ENCODE measurements at regions not wholly inside any gene's neighbourhood (a gene's known extent, or its start where the extent isn't known, plus 50 kb on each side); places are given as distances from the start of the nearest gene placed in this dataset.

GRCh38 chr1:111063595-111063994 lies 76.3 kb downstream of the DRAM2 start:
- intact Hi-C loops (cut with micrococcal nuclease; ENCODE audit: unreplicated experiment) = no loop called here

GRCh38 chr1:111062624-111063023 lies 77.3 kb downstream of the DRAM2 start:
- H3F3A ChIP-seq (ENCODE audit: insufficient read depth, low read depth) = peaks cover 7% of the 10 kb centered on the region; the same call in 1 of the 2 replicates
- no peaks in the 10 kb centered on the region for H3K9me2 ChIP-seq (ENCODE audit: insufficient read depth)
- peaks cover 23% of the 10 kb centered on the region for H3K4me1 ChIP-seq (replicated peaks; ENCODE audit: insufficient read depth)
- no peaks in the 10 kb centered on the region for H3K79me2 ChIP-seq (ENCODE audit: low read depth)
- ChIA-PET CTCF (no interaction called here), POLR2A (ENCODE audit: unreplicated experiment) (interaction anchor here (0.8 kb wide), 1 partner anchor 363 kb away, joined by 9 read pairs; no protein-coding TSS in a partner anchor)
- no peaks in the 10 kb centered on the region for H3K27me3 ChIP-seq (ENCODE audit: insufficient read depth, low read depth)
- H2AFZ ChIP-seq = peak overlapping the region; percentile 71
- DNase-seq = peak in 1 of 2 experiments; percentile 62
- no peak for TF ChIP-seq CTCF (conservative IDR thresholded peaks at IDR 0.05)
- TF ChIP-seq EZH2 (IDR thresholded peaks at IDR 0.05; ENCODE audit: low read depth) = no peak
- H3K4me2 ChIP-seq = peak overlapping the region; percentile 64
- H4K20me1 ChIP-seq (ENCODE audit: insufficient read depth) = no peaks in the 10 kb centered on the region
- intact Hi-C loops (cut with micrococcal nuclease; ENCODE audit: unreplicated experiment) = no loop called here
- peak overlapping the region; percentile 21; the same call in 1 of the 2 replicates for H3K4me3 ChIP-seq
- no TSS peak for BruUV-seq (replicated peaks)
- peaks cover 14% of the 10 kb centered on the region; the same call in 1 of the 2 replicates for H3K9me3 ChIP-seq (ENCODE audit: insufficient read depth, low read depth)
- peak overlapping the region; percentile 81 for H3K27ac ChIP-seq
- H3K36me3 ChIP-seq (ENCODE audit: low read depth) = no peaks in the 10 kb centered on the region

More at GRCh38 chr1:111063595-111063994, 76.3 kb downstream of the DRAM2 start:
- Histone ChIP-seq H3K36me3 (ENCODE audit: low read depth) (no peaks in the 10 kb centered on the region), H2AFZ (no peak overlapping the region), H3K9me3 (ENCODE audit: insufficient read depth, low read depth) (peaks cover 17% of the 10 kb centered on the region; the same call in 1 of the 2 replicates), H4K20me1 (ENCODE audit: insufficient read depth) (no peaks in the 10 kb centered on the region), H3K79me2 (ENCODE audit: low read depth) (no peaks in the 10 kb centered on the region), H3F3A (ENCODE audit: insufficient read depth, low read depth) (peaks cover 7% of the 10 kb centered on the region; the same call in 1 of the 2 replicates), H3K27ac (no peak overlapping the region; the same call in 1 of the 2 replicates), H3K27me3 (ENCODE audit: insufficient read depth, low read depth) (no peaks in the 10 kb centered on the region), H3K4me1 (replicated peaks; ENCODE audit: insufficient read depth) (peaks cover 23% of the 10 kb centered on the region), H3K4me3 (no peak overlapping the region), H3K4me2 (no peak overlapping the region), H3K9me2 (ENCODE audit: insufficient read depth) (no peaks in the 10 kb centered on the region)
- DNase-seq = no peak
- BruUV-seq (replicated peaks) = no TSS peak
- CTCF ChIA-PET = no interaction called here
- TF ChIP-seq CTCF (conservative IDR thresholded peaks at IDR 0.05) = no peak
- TF ChIP-seq EZH2 (IDR thresholded peaks at IDR 0.05; ENCODE audit: low read depth) = no peak
- POLR2A ChIA-PET (ENCODE audit: unreplicated experiment) = interaction anchor here (0.8 kb wide), 1 partner anchor 362 kb away, joined by 9 read pairs; no protein-coding TSS in a partner anchor

- no peaks in the 10 kb centered on the region for H3K79me2 ChIP-seq (ENCODE audit: low read depth)
- H4K20me1 ChIP-seq (ENCODE audit: insufficient read depth) = no peaks in the 10 kb centered on the region
- no peaks in the 10 kb centered on the region for H3K9me2 ChIP-seq (ENCODE audit: insufficient read depth)
- peaks cover 23% of the 10 kb centered on the region for H3K4me1 ChIP-seq (replicated peaks; ENCODE audit: insufficient read depth)
- no peak for DNase-seq
- H3K27me3 ChIP-seq (ENCODE audit: insufficient read depth, low read depth) = no peaks in the 10 kb centered on the region
- H3K9me3 ChIP-seq (ENCODE audit: insufficient read depth, low read depth) = peaks cover 14% of the 10 kb centered on the region; the same call in 1 of the 2 replicates
- no TSS peak for BruUV-seq (replicated peaks)
- intact Hi-C loops (cut with micrococcal nuclease; ENCODE audit: unreplicated experiment) = no loop called here
- H3F3A ChIP-seq (ENCODE audit: insufficient read depth, low read depth) = peaks cover 7% of the 10 kb centered on the region; the same call in 1 of the 2 replicates
- H3K36me3 ChIP-seq (ENCODE audit: low read depth) = no peaks in the 10 kb centered on the region
- TF ChIP-seq CTCF (conservative IDR thresholded peaks at IDR 0.05) (no peak), EZH2 (IDR thresholded peaks at IDR 0.05; ENCODE audit: low read depth) (no peak)
- peak overlapping the region; percentile 21; the same call in 1 of the 2 replicates for H3K4me3 ChIP-seq
- peak overlapping the region; percentile 64 for H3K4me2 ChIP-seq
- peak overlapping the region; percentile 81 for H3K27ac ChIP-seq
- CTCF ChIA-PET = no interaction called here
- H2AFZ ChIP-seq = peak overlapping the region; percentile 71
- POLR2A ChIA-PET (ENCODE audit: unreplicated experiment) = no interaction called here
Measured at GRCh38 chr1:111062081-111062480, 77.8 kb downstream of the DRAM2 start.
